ENCODE measurements at regions not wholly inside any gene's neighbourhood (a gene's known extent, or its start where the extent isn't known, plus 50 kb on each side); places are given as distances from the start of the nearest gene placed in this dataset.

- no TSS peak for BruUV-seq (replicated peaks)
- ChIA-PET POLR2A (no interaction called here), CTCF (no interaction called here)
- intact Hi-C loops (cut with micrococcal nuclease; ENCODE audit: unreplicated experiment) (no loop called here), in situ Hi-C loops (cut with HindIII; ENCODE audit: low pct_unique_long_range_greater_than_20kb, low sequenced_read_pairs) (no loop called here)
- H3K36me3 ChIP-seq (ENCODE audit: control insufficient read depth, insufficient read depth, low read length) = no peaks in the 10 kb centered on the region
- no peak for ATAC-seq
- no peak overlapping the region for H3K4me3 ChIP-seq (ENCODE audit: low read depth in 2 of 2, low read length in 2 of 2)
- H3K27ac ChIP-seq (ENCODE audit: low read length) = no peak overlapping the region
- no peak for DNase-seq (ENCODE audit: low read depth, low spot score)
- H3K9me3 ChIP-seq (ENCODE audit: control insufficient read depth, insufficient read depth, low read depth, low read length) = no peaks in the 10 kb centered on the region
- H3K27me3 ChIP-seq (ENCODE audit: control insufficient read depth, insufficient read depth, low read length) = no peaks in the 10 kb centered on the region
- no peaks in the 10 kb centered on the region for H3K4me1 ChIP-seq (ENCODE audit: control insufficient read depth, insufficient read depth, low read length)
- TF ChIP-seq TCF7L2 (IDR thresholded peaks at IDR 0.05; ENCODE audit: low read depth, low read length) = no peak
- TF ChIP-seq SIN3A (IDR thresholded peaks at IDR 0.05; ENCODE audit: borderline replicate concordance, insufficient read depth, low read depth, low read length) = no peak
- no peak for TF ChIP-seq CTCF (IDR thresholded peaks at IDR 0.05)
- TF ChIP-seq POLR2AphosphoS5 (IDR thresholded peaks at IDR 0.05; ENCODE audit: low read depth, low read length) = no peak
- no peak for TF ChIP-seq REST (IDR thresholded peaks at IDR 0.05; ENCODE audit: insufficient read depth in 1 of 2, low read depth in 2 of 2, low read length in 1 of 2)
Observed at GRCh38 chr21:39009587-39010225, 173.5 kb downstream of the PSMG1 start.

- in situ Hi-C loops (cut with HindIII; ENCODE audit: low pct_unique_long_range_greater_than_20kb, low sequenced_read_pairs) = no loop called here
- ChIA-PET CTCF (no interaction called here), POLR2A (no interaction called here)
Observed at GRCh38 chr21:39007985-39008384, 175.3 kb downstream of the PSMG1 start.

More at GRCh38 chr21:39007985-39008384, 175.3 kb downstream of the PSMG1 start:
- Histone ChIP-seq H3K36me3 (ENCODE audit: control insufficient read depth, insufficient read depth, low read length) (no peaks in the 10 kb centered on the region), H3K27me3 (ENCODE audit: control insufficient read depth, insufficient read depth, low read length) (no peaks in the 10 kb centered on the region), H3K4me1 (ENCODE audit: control insufficient read depth, insufficient read depth, low read length) (no peaks in the 10 kb centered on the region), H3K4me3 (ENCODE audit: low read depth in 2 of 2, low read length in 2 of 2) (no peak overlapping the region), H3K27ac (ENCODE audit: low read length) (no peak overlapping the region), H3K9me3 (ENCODE audit: control insufficient read depth, insufficient read depth, low read depth, low read length) (no peaks in the 10 kb centered on the region)
- ATAC-seq = no peak
- TF ChIP-seq REST (IDR thresholded peaks at IDR 0.05; ENCODE audit: insufficient read depth in 1 of 2, low read depth in 2 of 2, low read length in 1 of 2) = no peak
- TF ChIP-seq POLR2AphosphoS5 (IDR thresholded peaks at IDR 0.05; ENCODE audit: low read depth, low read length) = no peak
- no peak for TF ChIP-seq TCF7L2 (IDR thresholded peaks at IDR 0.05; ENCODE audit: low read depth, low read length)
- no peak for TF ChIP-seq SIN3A (IDR thresholded peaks at IDR 0.05; ENCODE audit: borderline replicate concordance, insufficient read depth, low read depth, low read length)
- TF ChIP-seq CTCF (IDR thresholded peaks at IDR 0.05) = no peak
- intact Hi-C loops (cut with micrococcal nuclease; ENCODE audit: unreplicated experiment) = no loop called here
- DNase-seq (ENCODE audit: low read depth, low spot score) = no peak
- BruUV-seq (replicated peaks) = no TSS peak
